AG09309 (cell line): ENCODE measurements at regions not wholly inside any gene's neighbourhood (a gene's known extent, or its start where the extent isn't known, plus 50 kb on each side); places are given as distances from the start of the nearest gene placed in this dataset.

Experiments
- DNase-seq: peaks from one replicate; pipeline ENCODE4 v3.0.0-alpha.2; 2010; ENCODE audit warnings: low read depth
- H3K4me3 ChIP-seq: 2 replicates; pipeline ENCODE4 v1.5.1; 2011; ENCODE audit warnings: mild to moderate bottlenecking, low read depth, low read length, moderate library complexity; ENCODE audit not compliant: control insufficient read depth
- CTCF ChIP-seq: IDR thresholded peaks from 2 replicates; pipeline ENCODE4 v1.5.1; 2011; ENCODE audit warnings: mild to moderate bottlenecking, low read depth, low read length, inconsistent platforms; ENCODE audit not compliant: insufficient read depth, control insufficient read depth; ENCODE audit errors: missing control alignments

GRCh38 chr11:26859416-26859815 lies 134.5 kb upstream of the FIBIN start:
- DNase-seq, result no peak
- no peak overlapping the region for H3K4me3 ChIP-seq
- no peak for TF ChIP-seq CTCF

GRCh38 chr11:26860091-26860780 lies 133.7 kb upstream of the FIBIN start:
- no peak for DNase-seq
- TF ChIP-seq CTCF, result no peak
- H3K4me3 ChIP-seq, result no peak overlapping the region

- no peak for DNase-seq
- no peak for TF ChIP-seq CTCF
- no peak overlapping the region for H3K4me3 ChIP-seq
Measured at GRCh38 chr11:26860895-26861294, 133.0 kb upstream of the FIBIN start.

GRCh38 chr11:26862801-26863200 lies 131.1 kb upstream of the FIBIN start:
- no peak overlapping the region for H3K4me3 ChIP-seq
- TF ChIP-seq CTCF, result no peak
- DNase-seq, result no peak

- no peak for TF ChIP-seq CTCF
- no peak overlapping the region for H3K4me3 ChIP-seq
- no peak for DNase-seq
Measured at GRCh38 chr11:26865703-26866102, 128.2 kb upstream of the FIBIN start.

GRCh38 chr11:26867286-26867685 lies 126.6 kb upstream of the FIBIN start:
- no peak overlapping the region for H3K4me3 ChIP-seq
- no peak for DNase-seq

More at GRCh38 chr11:26867286-26867685, 126.6 kb upstream of the FIBIN start:
- no peak for TF ChIP-seq CTCF
